ENCODE measurements at regions not wholly inside any gene's neighbourhood (a gene's known extent, or its start where the extent isn't known, plus 50 kb on each side); places are given as distances from the start of the nearest gene placed in this dataset.

- TF ChIP-seq GATA2 (CRISPR knock-in tag; IDR thresholded peaks at IDR 0.05) = no peak
- TF ChIP-seq FUS (optimal IDR thresholded peaks at IDR 0.05; ENCODE audit: low read depth, low read length) = no peak
- no peak for TF ChIP-seq MAX (CRISPR knock-in tag; IDR thresholded peaks at IDR 0.05)
- no peak for TF ChIP-seq TFAP4 (CRISPR knock-in tag; IDR thresholded peaks at IDR 0.05; ENCODE audit: borderline replicate concordance)
- no peak for TF ChIP-seq PCBP1 (IDR thresholded peaks at IDR 0.05; ENCODE audit: low read depth, low read length, poor library complexity, severe bottlenecking)
- 0 out of 2 replicates have a peak, but pooled peaks have one; percentile 5 for TF ChIP-seq ZBTB40 (IDR thresholded peaks at IDR 0.05)
- TF ChIP-seq ZBTB40 (CRISPR knock-in tag; IDR thresholded peaks at IDR 0.05) = no peak
- no peak for TF ChIP-seq ZBTB9 (CRISPR knock-in tag; IDR thresholded peaks at IDR 0.05)
- TF ChIP-seq E2F6 (IDR thresholded peaks at IDR 0.05; ENCODE audit: borderline replicate concordance in 1 of 2, extremely low read depth in 1 of 2, insufficient read depth in 1 of 2, insufficient read length in 1 of 2, low read depth in 1 of 2, low read length in 1 of 2, poor library complexity in 1 of 2, severe bottlenecking in 1 of 2) = no peak
- TF ChIP-seq HNRNPH1 (optimal IDR thresholded peaks at IDR 0.05; ENCODE audit: low read depth, low read length) = no peak
- no peak for TF ChIP-seq CBX1 (IDR thresholded peaks at IDR 0.05; ENCODE audit: low read depth)
- TF ChIP-seq SMARCC2 (IDR thresholded peaks at IDR 0.05; ENCODE audit: low read depth) = peak; percentile 79
- no peak for TF ChIP-seq CHD1 (IDR thresholded peaks at IDR 0.05; ENCODE audit: low read length)
These were observed 393.9 kb upstream of the TCF4 start (continued) for GRCh38 chr18:55981712-55982475.
